ENCODE measurements at regions not wholly inside any gene's neighbourhood (a gene's known extent, or its start where the extent isn't known, plus 50 kb on each side); places are given as distances from the start of the nearest gene placed in this dataset.

GRCh38 chr12:75815756-75816155, 215.8 kb downstream of the PHLDA1 start (continued):
- TF ChIP-seq ZNF335 (tag by site-specific recombination; conservative IDR thresholded peaks at IDR 0.05) = no peak
- no peak for TF ChIP-seq ZNF837 (tag by site-specific recombination; IDR thresholded peaks at IDR 0.05)
- TF ChIP-seq ZBTB1 (tag by site-specific recombination; IDR thresholded peaks at IDR 0.05) = no peak
- TF ChIP-seq TCF7L2 (IDR thresholded peaks at IDR 0.05; ENCODE audit: borderline replicate concordance, low read depth, low read length) = no peak
- TF ChIP-seq ZNF621 (tag by site-specific recombination; IDR thresholded peaks at IDR 0.05) = no peak
- no peak for TF ChIP-seq ZNF274 (IDR thresholded peaks at IDR 0.05; ENCODE audit: low read length)
- TF ChIP-seq ZNF274 (tag by site-specific recombination; IDR thresholded peaks at IDR 0.05; ENCODE audit: borderline replicate concordance) = no peak
- TF ChIP-seq ZBTB8A (tag by site-specific recombination; IDR thresholded peaks at IDR 0.05) = no peak
- no peak for TF ChIP-seq ZBTB48 (tag by site-specific recombination; IDR thresholded peaks at IDR 0.05)
- TF ChIP-seq ZNF112 (tag by site-specific recombination; IDR thresholded peaks at IDR 0.05) = no peak
- no peak for TF ChIP-seq ZNF645 (tag by site-specific recombination; IDR thresholded peaks at IDR 0.05)

- no peaks in the 10 kb centered on the region for H3K36me3 ChIP-seq (ENCODE audit: control insufficient read depth in 2 of 2, insufficient read depth in 1 of 2, low read length in 2 of 2)
- H3K9me3 ChIP-seq (ENCODE audit: control insufficient read depth, insufficient read depth, low read depth, low read length) = no peaks in the 10 kb centered on the region
- POLR2A ChIA-PET = no interaction called here
- CTCF ChIA-PET = interaction anchor here (0.9 to 2.4 kb wide), 2 partner anchors 216 to 771 kb away, joined by 3 to 6 read pairs; partner anchors contain the start of gene PHLDA1
- no peak overlapping the region for H3K27ac ChIP-seq (ENCODE audit: extremely low read depth, low read depth, low read length)
- TF ChIP-seq MZF1 (tag by site-specific recombination; IDR thresholded peaks at IDR 0.05; ENCODE audit: borderline replicate concordance) = no peak
- TF ChIP-seq ZXDB (tag by site-specific recombination; IDR thresholded peaks at IDR 0.05) = no peak
- TF ChIP-seq KLF10 (tag by site-specific recombination; IDR thresholded peaks at IDR 0.05) = no peak
- TF ChIP-seq SP7 (tag by site-specific recombination; IDR thresholded peaks at IDR 0.05) = no peak
- TF ChIP-seq CTCF (tag by site-specific recombination; IDR thresholded peaks at IDR 0.05) = no peak
- TF ChIP-seq ZBTB49 (tag by site-specific recombination; IDR thresholded peaks at IDR 0.05; ENCODE audit: low read depth) = no peak
- no peak for TF ChIP-seq SP2 (tag by site-specific recombination; IDR thresholded peaks at IDR 0.05)
- TF ChIP-seq WT1 (tag by site-specific recombination; IDR thresholded peaks at IDR 0.05) = no peak
- TF ChIP-seq ZNF266 (tag by site-specific recombination; IDR thresholded peaks at IDR 0.05; ENCODE audit: low read depth) = no peak
- no peak for TF ChIP-seq GFI1B (tag by site-specific recombination; IDR thresholded peaks at IDR 0.05)
- H3K4me1 ChIP-seq (ENCODE audit: control insufficient read depth, insufficient read depth, low read length) = no peaks in the 10 kb centered on the region
- no peak overlapping the region for H3K4me3 ChIP-seq (ENCODE audit: low read depth, low read length)
Measured at GRCh38 chr12:75814851-75815754, 216.5 kb downstream of the PHLDA1 start.
